T-helper 1 cell treated with Interleukin-12 subunit alpha and Interleukin-12 subunit beta and Interleukin-4 antibody, amounts not matched to agents 30 μg/mL and 1 μg/mL, for 36 hours (primary cell): ENCODE measurements at regions not wholly inside any gene's neighbourhood (a gene's known extent, or its start where the extent isn't known, plus 50 kb on each side); places are given as distances from the start of the nearest gene placed in this dataset.

ENCODE experiments used
- H3K27ac Mint-ChIP-seq: one replicate; pipeline ENCODE4 v1.8.0; 2021; ENCODE audit warnings: mild to moderate bottlenecking, mixed read lengths
- H3K27me3 Mint-ChIP-seq: one replicate; pipeline ENCODE4 v1.8.0; 2021; ENCODE audit warnings: low read depth, mixed read lengths
- H3K36me3 Mint-ChIP-seq: one replicate; pipeline ENCODE4 v1.8.0; 2021; ENCODE audit warnings: low read depth, mixed read lengths
- H3K4me1 Mint-ChIP-seq: one replicate; pipeline ENCODE4 v1.8.0; 2021; ENCODE audit warnings: low read depth, mixed read lengths
- H3K4me3 Mint-ChIP-seq: one replicate; pipeline ENCODE4 v1.8.0; 2021; ENCODE audit warnings: mild to moderate bottlenecking, moderate library complexity, mixed read lengths
- H3K9me3 Mint-ChIP-seq: one replicate; pipeline ENCODE4 v1.8.0; 2021; ENCODE audit warnings: mixed read lengths

GRCh38 chr6:153849072-153849779, 189.8 kb upstream of the OPRM1 start:
- Mint-ChIP-seq H3K9me3 (no peaks in the 10 kb centered on the region), H3K4me3 (no peak overlapping the region), H3K36me3 (no peaks in the 10 kb centered on the region), H3K4me1 (no peaks in the 10 kb centered on the region), H3K27ac (no peak overlapping the region), H3K27me3 (no peaks in the 10 kb centered on the region)

DNA sequence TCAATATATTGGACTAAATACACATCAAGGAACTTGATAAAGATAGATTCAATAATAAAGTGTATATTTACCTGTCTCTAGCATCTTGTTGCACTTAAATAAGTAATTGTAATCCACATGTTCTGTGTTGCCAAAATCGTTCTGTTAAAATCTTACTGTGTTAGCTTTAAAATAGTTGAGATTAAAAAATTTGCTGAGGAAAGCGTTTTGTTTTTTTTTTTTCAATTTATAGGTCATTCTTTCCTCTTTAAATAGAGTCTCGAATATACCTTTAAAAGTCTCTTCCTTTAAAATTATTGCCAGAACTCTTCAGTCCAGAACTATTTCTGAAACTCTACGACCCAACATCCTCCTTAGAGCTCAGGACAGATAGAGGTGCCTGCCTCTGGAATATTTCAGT, 195.6 kb upstream of the OPRM1 start:
- no peaks in the 10 kb centered on the region for H3K27me3 Mint-ChIP-seq
- H3K4me3 Mint-ChIP-seq, result no peak overlapping the region
- no peak overlapping the region for H3K27ac Mint-ChIP-seq
- no peaks in the 10 kb centered on the region for H3K4me1 Mint-ChIP-seq
- H3K9me3 Mint-ChIP-seq, result no peaks in the 10 kb centered on the region
- no peaks in the 10 kb centered on the region for H3K36me3 Mint-ChIP-seq

DNA sequence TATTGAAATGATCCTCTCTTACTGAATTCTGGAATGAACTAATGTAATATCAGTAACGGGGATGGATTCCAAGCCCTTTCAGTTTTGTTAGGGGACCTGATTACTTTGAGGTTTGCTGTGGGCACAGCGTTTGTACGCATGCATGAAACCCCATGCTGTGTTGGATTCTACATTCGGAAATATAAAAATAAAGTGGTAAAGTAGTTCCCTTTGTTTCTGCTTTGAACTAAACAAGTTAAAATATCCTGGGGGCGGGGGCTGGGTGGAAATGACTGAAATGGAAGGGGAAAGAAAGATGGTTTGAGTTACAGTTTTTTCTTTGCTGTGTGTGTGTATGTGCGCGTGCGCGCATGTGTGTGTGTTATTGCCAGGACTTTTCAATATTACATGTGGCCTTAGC, 196.5 kb upstream of the OPRM1 start:
- no peaks in the 10 kb centered on the region for H3K27me3 Mint-ChIP-seq
- H3K9me3 Mint-ChIP-seq, result no peaks in the 10 kb centered on the region
- H3K4me1 Mint-ChIP-seq, result no peaks in the 10 kb centered on the region
- no peak overlapping the region for H3K27ac Mint-ChIP-seq
- no peak overlapping the region for H3K4me3 Mint-ChIP-seq
- no peaks in the 10 kb centered on the region for H3K36me3 Mint-ChIP-seq

DNA sequence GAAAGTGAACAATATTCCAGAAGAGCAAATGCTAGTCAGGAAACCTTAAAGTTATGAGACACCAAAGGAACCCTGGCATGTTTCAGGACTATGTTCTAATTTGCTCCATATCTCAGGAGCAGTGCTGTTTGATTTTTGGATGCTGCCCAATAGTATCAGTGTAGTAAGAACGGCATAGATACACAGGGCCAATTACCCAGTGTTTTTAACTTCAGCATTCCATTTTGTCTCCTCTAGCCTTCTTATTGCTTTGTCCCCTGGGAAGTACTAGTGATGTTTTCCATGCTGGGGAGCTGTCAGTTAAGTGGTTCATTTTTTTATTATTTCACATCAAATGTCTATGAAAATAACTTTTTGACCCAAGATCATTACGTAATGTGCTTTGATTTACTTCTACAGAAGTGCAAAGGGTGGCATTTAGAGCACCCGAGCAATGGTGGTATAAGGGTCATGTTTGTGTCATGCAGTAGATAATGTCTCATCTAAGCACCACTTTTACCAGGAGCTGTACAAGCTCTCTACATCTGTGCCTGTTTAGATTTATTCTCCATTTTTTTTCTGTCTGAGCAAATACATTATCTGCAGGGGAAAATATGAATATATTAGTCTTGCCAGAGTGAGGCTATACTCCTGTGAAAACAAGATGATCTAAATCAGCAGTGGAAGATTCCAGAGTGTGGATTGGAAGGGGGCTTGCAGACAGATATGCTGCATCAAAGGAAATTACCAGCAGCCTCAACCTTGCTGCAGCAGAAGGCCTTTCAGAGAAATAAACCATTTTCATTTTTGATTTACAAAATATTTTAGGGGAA, 198.8 kb upstream of the OPRM1 start:
- Mint-ChIP-seq H3K4me3 (no peak overlapping the region), H3K27ac (no peak overlapping the region), H3K4me1 (no peaks in the 10 kb centered on the region), H3K27me3 (no peaks in the 10 kb centered on the region), H3K36me3 (no peaks in the 10 kb centered on the region), H3K9me3 (no peaks in the 10 kb centered on the region)

GRCh38 chr6:153832543-153832942, 206.5 kb upstream of the OPRM1 start:
- H3K36me3 Mint-ChIP-seq, result no peaks in the 10 kb centered on the region
- H3K4me1 Mint-ChIP-seq, result no peaks in the 10 kb centered on the region
- no peak overlapping the region for H3K27ac Mint-ChIP-seq
- H3K27me3 Mint-ChIP-seq, result no peaks in the 10 kb centered on the region
- H3K9me3 Mint-ChIP-seq, result no peaks in the 10 kb centered on the region
- H3K4me3 Mint-ChIP-seq, result no peak overlapping the region

DNA sequence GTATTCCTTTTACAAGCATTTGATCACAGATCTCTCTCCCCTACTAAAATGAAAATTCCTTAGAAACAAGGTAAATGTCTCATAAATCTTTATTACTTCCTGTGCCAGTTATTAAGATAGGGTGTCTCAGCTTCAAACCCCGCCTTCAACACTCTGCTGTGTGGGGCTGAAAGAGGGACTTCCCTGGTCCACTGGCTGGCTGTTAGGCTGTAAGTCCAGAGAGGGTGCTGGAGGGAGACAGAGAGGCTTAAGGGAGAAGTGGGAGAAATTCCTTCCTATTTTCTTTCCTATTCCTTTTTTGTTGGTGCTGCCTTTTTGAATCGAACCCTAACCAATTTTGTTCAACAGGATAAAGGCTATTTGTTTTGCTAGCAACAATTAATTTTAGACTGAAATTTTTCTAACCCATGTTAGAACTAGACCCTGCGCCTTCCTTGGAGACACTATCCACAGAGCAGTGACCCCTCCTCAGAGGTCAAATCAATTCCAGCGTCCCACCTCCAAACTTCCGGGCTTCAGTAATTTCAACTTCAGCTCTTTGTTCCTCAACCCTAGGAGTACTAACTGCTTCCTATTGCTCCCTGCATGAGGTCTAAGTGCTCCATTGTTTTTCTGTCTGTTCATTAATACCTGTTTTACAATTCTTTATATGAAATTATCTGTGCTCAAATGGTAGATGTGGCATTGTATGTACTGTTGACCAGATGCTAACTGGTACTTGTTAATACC, 207.5 kb upstream of the OPRM1 start:
- H3K27ac Mint-ChIP-seq, result no peak overlapping the region
- no peaks in the 10 kb centered on the region for H3K36me3 Mint-ChIP-seq
- H3K27me3 Mint-ChIP-seq, result no peaks in the 10 kb centered on the region
- no peak overlapping the region for H3K4me3 Mint-ChIP-seq
- no peaks in the 10 kb centered on the region for H3K4me1 Mint-ChIP-seq
- no peaks in the 10 kb centered on the region for H3K9me3 Mint-ChIP-seq

GRCh38 chr6:153817173-153817572, 221.9 kb upstream of the OPRM1 start:
- no peak overlapping the region for H3K4me3 Mint-ChIP-seq
- H3K27me3 Mint-ChIP-seq, result no peaks in the 10 kb centered on the region
- H3K27ac Mint-ChIP-seq, result no peak overlapping the region
- no peaks in the 10 kb centered on the region for H3K36me3 Mint-ChIP-seq
- no peaks in the 10 kb centered on the region for H3K4me1 Mint-ChIP-seq
- peaks cover 11% of the 10 kb centered on the region for H3K9me3 Mint-ChIP-seq

GRCh38 chr6:153816366-153816765, 222.7 kb upstream of the OPRM1 start:
- H3K27me3 Mint-ChIP-seq, result no peaks in the 10 kb centered on the region
- no peak overlapping the region for H3K27ac Mint-ChIP-seq
- peaks cover 11% of the 10 kb centered on the region for H3K9me3 Mint-ChIP-seq
- H3K4me3 Mint-ChIP-seq, result no peak overlapping the region
- H3K36me3 Mint-ChIP-seq, result no peaks in the 10 kb centered on the region
- no peaks in the 10 kb centered on the region for H3K4me1 Mint-ChIP-seq

GRCh38 chr6:153814136-153814535, 224.9 kb upstream of the OPRM1 start:
- Mint-ChIP-seq H3K9me3 (peaks cover 11% of the 10 kb centered on the region), H3K27me3 (no peaks in the 10 kb centered on the region), H3K36me3 (no peaks in the 10 kb centered on the region), H3K27ac (no peak overlapping the region), H3K4me3 (no peak overlapping the region), H3K4me1 (no peaks in the 10 kb centered on the region)

DNA sequence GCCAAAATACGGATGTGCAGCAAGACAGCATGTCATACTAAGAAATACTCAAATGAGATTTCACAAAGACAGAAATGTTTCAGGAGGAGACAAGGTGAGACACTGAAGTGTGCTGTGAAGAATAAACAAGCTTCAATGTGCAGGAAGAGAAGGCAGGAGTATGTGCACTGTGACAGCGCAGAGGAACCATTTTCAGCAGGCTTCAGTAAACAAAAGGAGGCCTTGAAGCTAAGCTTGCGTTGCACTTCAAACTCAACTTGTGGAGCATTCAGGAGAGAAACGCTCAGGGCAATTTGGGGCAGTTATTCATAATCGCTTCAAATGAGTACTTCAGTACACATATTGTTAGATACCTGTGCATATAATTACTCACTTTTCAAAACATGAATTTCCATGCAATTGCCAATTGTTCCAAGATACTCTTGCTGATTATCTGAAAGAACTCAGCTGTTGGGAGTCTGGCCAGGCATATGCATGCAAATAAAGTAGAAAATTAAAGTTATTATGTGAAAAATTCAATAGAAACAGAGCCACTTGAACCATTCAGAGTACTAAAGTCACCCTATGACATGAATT, 234.2 kb upstream of the OPRM1 start:
- H3K9me3 Mint-ChIP-seq, result no peaks in the 10 kb centered on the region
- H3K27ac Mint-ChIP-seq, result no peak overlapping the region
- H3K4me1 Mint-ChIP-seq, result no peaks in the 10 kb centered on the region
- H3K36me3 Mint-ChIP-seq, result no peaks in the 10 kb centered on the region
- H3K27me3 Mint-ChIP-seq, result no peaks in the 10 kb centered on the region
- no peak overlapping the region for H3K4me3 Mint-ChIP-seq

GRCh38 chr6:153801917-153802316, 237.1 kb upstream of the OPRM1 start:
- Mint-ChIP-seq H3K4me3 (no peak overlapping the region), H3K27me3 (no peaks in the 10 kb centered on the region), H3K36me3 (no peaks in the 10 kb centered on the region), H3K4me1 (no peaks in the 10 kb centered on the region), H3K9me3 (no peaks in the 10 kb centered on the region), H3K27ac (no peak overlapping the region)

GRCh38 chr6:153800580-153801188, 238.4 kb upstream of the OPRM1 start:
- no peak overlapping the region for H3K4me3 Mint-ChIP-seq
- H3K9me3 Mint-ChIP-seq, result no peaks in the 10 kb centered on the region
- no peaks in the 10 kb centered on the region for H3K4me1 Mint-ChIP-seq
- H3K36me3 Mint-ChIP-seq, result no peaks in the 10 kb centered on the region
- no peak overlapping the region for H3K27ac Mint-ChIP-seq
- no peaks in the 10 kb centered on the region for H3K27me3 Mint-ChIP-seq

- Mint-ChIP-seq H3K27me3 (no peaks in the 10 kb centered on the region), H3K4me1 (no peaks in the 10 kb centered on the region), H3K4me3 (no peak overlapping the region), H3K9me3 (no peaks in the 10 kb centered on the region), H3K27ac (no peak overlapping the region), H3K36me3 (no peaks in the 10 kb centered on the region)
Observed at GRCh38 chr6:153790876-153791473, 248.1 kb upstream of the OPRM1 start.

- Mint-ChIP-seq H3K27ac (no peak overlapping the region), H3K9me3 (peaks cover 4% of the 10 kb centered on the region), H3K27me3 (no peaks in the 10 kb centered on the region), H3K4me3 (no peak overlapping the region), H3K36me3 (no peaks in the 10 kb centered on the region), H3K4me1 (no peaks in the 10 kb centered on the region)
Observed at GRCh38 chr6:153790048-153790447, 249.0 kb upstream of the OPRM1 start.
